PFSK-1 (cell line): ENCODE measurements at regions not wholly inside any gene's neighbourhood (a gene's known extent, or its start where the extent isn't known, plus 50 kb on each side); places are given as distances from the start of the nearest gene placed in this dataset.

ENCODE experiments used
- POLR2AphosphoS5 ChIP-seq: IDR thresholded peaks from 2 replicates; pipeline ENCODE4 v1.6.1; 2012; ENCODE audit warnings: low read depth, mild to moderate bottlenecking, control low read depth, low read length, moderate library complexity
- TF ChIP-seq, protein P1 (sequence below), 2 experiments: IDR thresholded peaks; 2 replicates each; pipeline versions ENCODE4 v1.6.1 to v1.8.0; 2011 to 2012; ENCODE audit warnings: low read depth in 2 of 2, low read length in 2 of 2, control low read depth in 1 of 2, inconsistent platforms in 1 of 2, mild to moderate bottlenecking in 1 of 2, moderate library complexity in 1 of 2; ENCODE audit not compliant: insufficient read depth in 1 of 2

DNA sequence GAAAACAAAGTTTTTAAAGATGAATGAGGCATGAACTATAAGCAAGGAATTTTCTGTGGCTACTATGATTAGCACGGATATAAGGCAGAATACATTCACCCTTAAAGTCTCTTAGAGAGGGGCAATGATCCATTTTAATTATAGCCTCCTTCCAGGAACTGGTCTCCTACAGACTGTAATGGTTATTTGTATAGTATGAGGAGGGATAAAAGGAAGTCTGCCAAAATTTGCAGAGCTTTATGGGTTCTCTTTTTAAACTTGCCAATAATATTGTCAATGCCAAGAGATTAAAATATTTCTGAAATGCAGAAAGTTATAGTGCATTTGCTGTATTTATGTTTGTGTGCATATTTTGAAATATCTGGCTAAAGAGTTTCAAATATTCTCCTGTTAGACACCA lies 271.4 kb upstream of the LUZP2 start:
- no peak for TF ChIP-seq POLR2AphosphoS5
- TF ChIP-seq, protein P1, sequence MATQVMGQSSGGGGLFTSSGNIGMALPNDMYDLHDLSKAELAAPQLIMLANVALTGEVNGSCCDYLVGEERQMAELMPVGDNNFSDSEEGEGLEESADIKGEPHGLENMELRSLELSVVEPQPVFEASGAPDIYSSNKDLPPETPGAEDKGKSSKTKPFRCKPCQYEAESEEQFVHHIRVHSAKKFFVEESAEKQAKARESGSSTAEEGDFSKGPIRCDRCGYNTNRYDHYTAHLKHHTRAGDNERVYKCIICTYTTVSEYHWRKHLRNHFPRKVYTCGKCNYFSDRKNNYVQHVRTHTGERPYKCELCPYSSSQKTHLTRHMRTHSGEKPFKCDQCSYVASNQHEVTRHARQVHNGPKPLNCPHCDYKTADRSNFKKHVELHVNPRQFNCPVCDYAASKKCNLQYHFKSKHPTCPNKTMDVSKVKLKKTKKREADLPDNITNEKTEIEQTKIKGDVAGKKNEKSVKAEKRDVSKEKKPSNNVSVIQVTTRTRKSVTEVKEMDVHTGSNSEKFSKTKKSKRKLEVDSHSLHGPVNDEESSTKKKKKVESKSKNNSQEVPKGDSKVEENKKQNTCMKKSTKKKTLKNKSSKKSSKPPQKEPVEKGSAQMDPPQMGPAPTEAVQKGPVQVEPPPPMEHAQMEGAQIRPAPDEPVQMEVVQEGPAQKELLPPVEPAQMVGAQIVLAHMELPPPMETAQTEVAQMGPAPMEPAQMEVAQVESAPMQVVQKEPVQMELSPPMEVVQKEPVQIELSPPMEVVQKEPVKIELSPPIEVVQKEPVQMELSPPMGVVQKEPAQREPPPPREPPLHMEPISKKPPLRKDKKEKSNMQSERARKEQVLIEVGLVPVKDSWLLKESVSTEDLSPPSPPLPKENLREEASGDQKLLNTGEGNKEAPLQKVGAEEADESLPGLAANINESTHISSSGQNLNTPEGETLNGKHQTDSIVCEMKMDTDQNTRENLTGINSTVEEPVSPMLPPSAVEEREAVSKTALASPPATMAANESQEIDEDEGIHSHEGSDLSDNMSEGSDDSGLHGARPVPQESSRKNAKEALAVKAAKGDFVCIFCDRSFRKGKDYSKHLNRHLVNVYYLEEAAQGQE (IDR thresholded peaks at IDR 0.05; ENCODE audit: insufficient read depth in 1 of 2, low read depth in 2 of 2, low read length in 2 of 2) = no peak
